ENCODE measurements at regions not wholly inside any gene's neighbourhood (a gene's known extent, or its start where the extent isn't known, plus 50 kb on each side); places are given as distances from the start of the nearest gene placed in this dataset.

GRCh38 chr1:168947041-168947440, 159.4 kb upstream of the ATP1B1 start:
- H3K4me1 ChIP-seq (ENCODE audit: insufficient read depth, low read length), result no peaks in the 10 kb centered on the region
- H3K4me3 ChIP-seq (ENCODE audit: low read depth in 1 of 2, low read length in 2 of 2), result no peak overlapping the region
- H3K9me3 ChIP-seq (ENCODE audit: insufficient read depth, low read length, severe bottlenecking), result no peaks in the 10 kb centered on the region
- no peaks in the 10 kb centered on the region for H3K36me3 ChIP-seq (ENCODE audit: insufficient read depth, low read length)
- TF ChIP-seq, protein P1, sequence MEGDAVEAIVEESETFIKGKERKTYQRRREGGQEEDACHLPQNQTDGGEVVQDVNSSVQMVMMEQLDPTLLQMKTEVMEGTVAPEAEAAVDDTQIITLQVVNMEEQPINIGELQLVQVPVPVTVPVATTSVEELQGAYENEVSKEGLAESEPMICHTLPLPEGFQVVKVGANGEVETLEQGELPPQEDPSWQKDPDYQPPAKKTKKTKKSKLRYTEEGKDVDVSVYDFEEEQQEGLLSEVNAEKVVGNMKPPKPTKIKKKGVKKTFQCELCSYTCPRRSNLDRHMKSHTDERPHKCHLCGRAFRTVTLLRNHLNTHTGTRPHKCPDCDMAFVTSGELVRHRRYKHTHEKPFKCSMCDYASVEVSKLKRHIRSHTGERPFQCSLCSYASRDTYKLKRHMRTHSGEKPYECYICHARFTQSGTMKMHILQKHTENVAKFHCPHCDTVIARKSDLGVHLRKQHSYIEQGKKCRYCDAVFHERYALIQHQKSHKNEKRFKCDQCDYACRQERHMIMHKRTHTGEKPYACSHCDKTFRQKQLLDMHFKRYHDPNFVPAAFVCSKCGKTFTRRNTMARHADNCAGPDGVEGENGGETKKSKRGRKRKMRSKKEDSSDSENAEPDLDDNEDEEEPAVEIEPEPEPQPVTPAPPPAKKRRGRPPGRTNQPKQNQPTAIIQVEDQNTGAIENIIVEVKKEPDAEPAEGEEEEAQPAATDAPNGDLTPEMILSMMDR (IDR thresholded peaks at IDR 0.05; ENCODE audit: borderline replicate concordance, extremely low read depth, low read length, poor library complexity, severe bottlenecking), result no peak
- no peak for TF ChIP-seq EZH2 (IDR thresholded peaks at IDR 0.05; ENCODE audit: borderline replicate concordance, low read depth, low read length, severe bottlenecking)
- no peak overlapping the region for H2AFZ ChIP-seq (ENCODE audit: low read depth, low read length)
- no peak overlapping the region for H3K4me2 ChIP-seq (ENCODE audit: insufficient read depth, low read length)
- no peaks in the 10 kb centered on the region for H4K20me1 ChIP-seq (ENCODE audit: insufficient read depth, low read length)
- no peak overlapping the region for H3K9ac ChIP-seq (ENCODE audit: low read depth, low read length)
- ATAC-seq (ENCODE audit: insufficient read depth, low read depth) (no peak), DNase-seq (no peak)
- no peaks in the 10 kb centered on the region for H3K27me3 ChIP-seq (ENCODE audit: insufficient read depth, low read length, poor library complexity)
- H3K79me2 ChIP-seq (ENCODE audit: insufficient read depth, low read length), result no peaks in the 10 kb centered on the region
- no peak overlapping the region for H3K27ac ChIP-seq (ENCODE audit: low read length)

GRCh38 chr1:168949672-168950071, 156.8 kb upstream of the ATP1B1 start:
- no peaks in the 10 kb centered on the region for H3K9me3 ChIP-seq (ENCODE audit: insufficient read depth, low read length, severe bottlenecking)
- H3K27ac ChIP-seq (ENCODE audit: low read length), result no peak overlapping the region
- no peak overlapping the region for H2AFZ ChIP-seq (ENCODE audit: low read depth, low read length)
- no peaks in the 10 kb centered on the region for H3K4me1 ChIP-seq (ENCODE audit: insufficient read depth, low read length)
- no peak overlapping the region for H3K9ac ChIP-seq (ENCODE audit: low read depth, low read length)
- no peaks in the 10 kb centered on the region for H3K79me2 ChIP-seq (ENCODE audit: insufficient read depth, low read length)
- DNase-seq (no peak), ATAC-seq (ENCODE audit: insufficient read depth, low read depth) (no peak)
- no peaks in the 10 kb centered on the region for H3K27me3 ChIP-seq (ENCODE audit: insufficient read depth, low read length, poor library complexity)
- TF ChIP-seq, protein P1 (IDR thresholded peaks at IDR 0.05; ENCODE audit: borderline replicate concordance, extremely low read depth, low read length, poor library complexity, severe bottlenecking), result no peak
- no peak for TF ChIP-seq EZH2 (IDR thresholded peaks at IDR 0.05; ENCODE audit: borderline replicate concordance, low read depth, low read length, severe bottlenecking)
- no peak overlapping the region for H3K4me3 ChIP-seq (ENCODE audit: low read depth in 1 of 2, low read length in 2 of 2)
- H4K20me1 ChIP-seq (ENCODE audit: insufficient read depth, low read length), result no peaks in the 10 kb centered on the region
- H3K4me2 ChIP-seq (ENCODE audit: insufficient read depth, low read length), result no peak overlapping the region
- H3K36me3 ChIP-seq (ENCODE audit: insufficient read depth, low read length), result no peaks in the 10 kb centered on the region

- no peaks in the 10 kb centered on the region for H3K79me2 ChIP-seq (ENCODE audit: insufficient read depth, low read length)
- H3K36me3 ChIP-seq (ENCODE audit: insufficient read depth, low read length), result no peaks in the 10 kb centered on the region
- no peak for ATAC-seq (ENCODE audit: insufficient read depth, low read depth)
- H3K27me3 ChIP-seq (ENCODE audit: insufficient read depth, low read length, poor library complexity), result no peaks in the 10 kb centered on the region
- H3K9ac ChIP-seq (ENCODE audit: low read depth, low read length), result no peak overlapping the region
- no peaks in the 10 kb centered on the region for H3K9me3 ChIP-seq (ENCODE audit: insufficient read depth, low read length, severe bottlenecking)
- no peak overlapping the region for H3K4me3 ChIP-seq (ENCODE audit: low read depth in 1 of 2, low read length in 2 of 2)
- H3K27ac ChIP-seq (ENCODE audit: low read length), result no peak overlapping the region
- no peak overlapping the region for H2AFZ ChIP-seq (ENCODE audit: low read depth, low read length)
- no peak for DNase-seq
- no peaks in the 10 kb centered on the region for H3K4me1 ChIP-seq (ENCODE audit: insufficient read depth, low read length)
- H3K4me2 ChIP-seq (ENCODE audit: insufficient read depth, low read length), result no peak overlapping the region
- TF ChIP-seq EZH2 (IDR thresholded peaks at IDR 0.05; ENCODE audit: borderline replicate concordance, low read depth, low read length, severe bottlenecking), result no peak
- TF ChIP-seq, protein P1 (IDR thresholded peaks at IDR 0.05; ENCODE audit: borderline replicate concordance, extremely low read depth, low read length, poor library complexity, severe bottlenecking), result no peak
- H4K20me1 ChIP-seq (ENCODE audit: insufficient read depth, low read length), result no peaks in the 10 kb centered on the region
Measured at GRCh38 chr1:168957818-168958217, 148.7 kb upstream of the ATP1B1 start.
